ENCODE measurements at regions not wholly inside any gene's neighbourhood (a gene's known extent, or its start where the extent isn't known, plus 50 kb on each side); places are given as distances from the start of the nearest gene placed in this dataset.
"Not testable (repeated sequence)": the region's sequence is repeated elsewhere in the genome, so short reads cannot be mapped to it uniquely, and the experiment has no call there.

DNA sequence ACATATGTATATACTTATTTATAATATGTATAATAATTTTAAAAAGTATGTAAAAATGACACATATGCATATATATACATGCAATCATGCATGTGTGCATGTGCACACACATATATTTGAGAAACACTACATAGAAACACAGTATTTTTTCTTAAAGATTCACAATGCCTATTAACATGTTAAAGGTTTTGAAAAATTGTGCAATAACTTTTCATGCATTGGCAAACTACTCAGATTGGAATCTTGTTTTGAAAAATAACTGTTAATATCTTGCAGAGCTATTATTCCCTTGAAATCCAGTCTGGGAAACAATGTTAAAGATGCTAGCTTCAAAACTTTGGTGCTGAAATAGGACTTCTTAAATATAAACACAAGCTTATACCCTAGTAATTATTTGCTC is 256.2 kb upstream of the P2RY1 start:
- intact Hi-C loops (cut with micrococcal nuclease), result no loop called here

DNA sequence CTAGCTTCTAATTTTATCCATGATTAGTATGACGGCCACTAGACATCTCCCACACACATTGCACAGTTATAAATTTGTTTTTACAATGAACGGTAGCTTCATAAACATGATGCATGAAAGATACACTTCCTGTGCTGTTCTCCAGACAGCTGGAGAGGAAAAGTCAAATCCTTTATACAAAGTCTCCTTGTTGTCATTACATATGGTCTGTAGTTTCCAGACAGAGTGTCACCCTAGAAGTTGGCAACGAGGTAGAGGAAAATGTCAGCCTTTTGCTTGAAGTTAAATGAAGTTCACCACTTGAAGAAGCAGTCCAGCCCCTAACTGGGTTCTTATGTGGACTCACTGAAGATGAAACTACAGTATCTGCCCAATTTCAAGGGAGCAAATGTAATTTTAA is 253.0 kb upstream of the P2RY1 start:
- intact Hi-C loops (cut with micrococcal nuclease), result no loop called here

DNA sequence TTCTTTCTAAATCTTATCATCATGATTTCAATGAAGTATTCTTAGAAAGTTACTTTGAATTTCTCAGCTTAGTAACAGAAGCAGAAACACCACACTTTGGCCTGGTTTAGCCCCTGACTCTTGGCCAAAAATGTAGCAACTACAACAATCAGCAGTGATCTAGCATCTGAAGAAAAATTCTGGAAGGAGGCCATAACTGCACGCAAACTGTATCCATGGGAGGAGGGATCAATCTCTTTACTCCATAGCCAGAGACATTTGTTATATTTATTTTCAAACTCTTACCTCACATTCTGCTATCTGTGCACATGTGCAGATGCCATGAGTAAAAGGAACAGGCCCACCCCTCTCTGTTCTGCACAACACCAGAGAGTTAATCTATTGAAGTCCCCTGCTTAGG is 251.0 kb upstream of the P2RY1 start:
- intact Hi-C loops (cut with micrococcal nuclease), result no loop called here

DNA sequence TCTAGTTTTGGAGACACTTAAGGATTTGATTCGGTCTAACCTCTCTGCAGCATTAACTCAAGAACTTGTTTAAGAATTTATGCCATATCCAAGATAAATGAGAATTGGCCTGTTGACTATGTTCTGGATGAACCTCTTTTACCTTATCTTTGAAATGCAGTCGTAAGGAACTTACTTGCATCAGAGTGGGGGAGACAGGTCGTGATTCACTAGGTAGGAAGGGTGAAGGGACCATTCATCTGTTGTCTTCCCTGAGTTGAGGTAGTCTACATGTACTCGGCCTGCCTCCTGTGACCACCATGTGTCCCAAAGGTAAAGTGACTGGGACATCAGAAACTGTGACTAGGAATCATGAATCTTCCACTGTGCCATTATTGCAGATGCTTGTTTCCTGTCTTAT is 248.0 kb upstream of the P2RY1 start:
- intact Hi-C loops (cut with micrococcal nuclease), result no loop called here

DNA sequence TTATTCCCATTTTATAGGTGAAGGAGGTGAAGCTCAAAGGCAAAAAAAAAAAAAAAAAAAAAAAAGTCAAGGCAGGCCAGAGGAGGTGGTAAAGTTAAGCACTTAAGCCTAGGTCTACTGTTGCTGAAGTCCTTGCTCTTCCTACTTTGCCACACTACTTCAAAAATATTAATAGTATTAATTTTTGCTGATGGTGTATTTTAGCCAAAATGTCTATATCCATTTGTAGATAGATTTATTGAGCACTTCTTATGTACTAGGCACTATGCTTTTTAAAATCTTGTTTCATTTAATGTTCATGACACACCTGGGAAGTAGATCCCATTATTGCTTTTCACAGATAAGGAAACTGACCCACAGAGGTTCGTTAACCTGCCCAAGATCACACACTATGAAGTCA is 247.1 kb upstream of the P2RY1 start:
- intact Hi-C loops (cut with micrococcal nuclease), result no loop called here

DNA sequence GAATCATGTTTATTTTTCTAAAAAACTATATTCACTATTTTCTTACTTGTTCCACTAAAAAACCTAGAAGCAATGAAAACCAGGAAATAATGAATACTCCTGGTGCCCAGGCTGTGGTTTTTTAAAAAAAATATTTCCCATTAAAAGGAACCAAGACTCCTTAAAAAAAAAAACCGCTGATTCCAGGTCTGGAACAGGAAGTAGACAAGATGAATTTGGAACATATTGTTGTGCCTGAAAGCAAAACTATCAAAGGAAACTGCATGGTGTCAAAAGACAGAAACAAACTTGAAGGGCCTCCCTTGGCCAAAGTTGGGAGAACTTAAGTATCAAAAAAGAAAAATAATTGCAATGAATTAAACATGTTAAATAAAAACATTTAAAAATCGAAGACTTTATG is 245.3 kb upstream of the P2RY1 start:
- intact Hi-C loops (cut with micrococcal nuclease), result no loop called here

DNA sequence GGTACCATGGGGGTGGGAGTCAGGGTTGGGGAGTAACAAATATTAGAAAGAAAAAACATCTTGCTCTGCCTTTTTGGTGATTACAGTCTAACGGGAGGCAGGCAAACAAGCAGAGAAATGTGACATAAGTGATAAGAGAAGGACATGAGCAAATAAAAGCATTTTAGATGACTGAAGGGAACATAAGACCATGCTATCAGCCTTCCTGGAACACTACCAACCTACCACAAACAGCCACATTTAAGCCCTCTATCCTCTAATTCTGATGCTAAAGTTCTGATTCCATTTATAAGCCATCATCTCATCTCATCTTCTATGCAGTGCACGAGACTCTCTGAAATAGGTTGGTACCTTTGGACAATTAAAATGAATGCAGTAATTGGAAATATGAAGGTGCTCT is 243.4 kb upstream of the P2RY1 start:
- intact Hi-C loops (cut with micrococcal nuclease), result no loop called here

DNA sequence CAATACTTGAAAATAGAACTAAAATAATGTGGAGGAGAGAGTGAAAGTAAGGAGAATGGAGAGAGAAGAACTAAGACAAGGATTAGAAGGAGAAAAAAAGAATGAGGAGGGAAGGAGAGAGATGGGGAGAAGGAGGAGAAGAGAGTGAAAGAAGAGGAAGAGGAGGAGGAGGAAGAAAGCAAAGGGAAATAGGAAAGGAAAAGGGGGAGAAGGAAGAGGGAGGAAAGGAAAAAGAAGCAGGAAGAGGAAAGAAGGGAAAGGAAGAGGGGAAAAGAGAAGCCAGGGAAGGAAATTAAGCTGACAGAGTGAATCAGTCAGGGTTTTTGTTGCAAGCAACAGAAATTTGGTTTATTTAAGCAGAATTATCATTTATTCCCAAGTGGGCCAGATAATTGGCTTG is 241.7 kb upstream of the P2RY1 start:
- intact Hi-C loops (cut with micrococcal nuclease), result no loop called here

DNA sequence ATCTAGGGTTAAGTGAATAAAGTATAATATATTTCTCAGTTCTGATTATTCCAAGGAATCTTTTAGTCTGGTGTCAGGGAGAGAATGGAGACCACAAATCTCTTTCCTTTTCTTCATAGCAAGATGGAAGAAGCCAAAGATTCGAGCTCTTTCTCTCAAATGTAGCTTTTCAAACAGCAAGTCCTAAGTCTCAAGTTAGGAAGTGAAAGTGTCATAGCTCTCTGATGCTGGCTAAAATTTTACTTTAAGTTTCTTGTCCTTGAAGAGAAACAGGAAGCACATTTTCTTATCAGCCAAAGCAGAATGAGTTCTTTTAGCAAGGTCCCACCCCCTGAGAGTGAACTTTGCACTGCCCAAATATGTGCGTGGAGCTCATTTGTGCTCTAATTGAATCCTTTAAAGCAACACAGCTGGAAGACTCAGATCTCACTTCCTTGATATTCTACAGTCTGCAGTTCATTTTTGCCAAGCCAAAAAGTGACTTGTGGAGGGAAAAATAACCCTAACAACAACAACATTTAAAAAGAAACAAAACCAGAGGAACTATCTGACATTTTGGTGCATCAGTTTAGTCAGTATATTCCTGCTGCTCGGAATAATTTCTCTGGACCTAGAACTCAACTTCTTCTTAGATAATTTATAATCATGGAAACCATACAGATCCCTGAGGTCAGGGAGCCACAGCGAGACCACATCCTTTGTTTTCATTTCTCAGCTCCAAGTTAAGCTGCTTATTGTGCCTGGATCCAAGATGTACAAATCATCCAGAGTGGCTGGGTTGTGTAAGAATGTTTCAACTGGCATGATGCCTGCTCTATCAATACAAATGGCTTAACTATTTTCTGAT is 238.7 kb upstream of the P2RY1 start:
- intact Hi-C loops (cut with micrococcal nuclease), result no loop called here

DNA sequence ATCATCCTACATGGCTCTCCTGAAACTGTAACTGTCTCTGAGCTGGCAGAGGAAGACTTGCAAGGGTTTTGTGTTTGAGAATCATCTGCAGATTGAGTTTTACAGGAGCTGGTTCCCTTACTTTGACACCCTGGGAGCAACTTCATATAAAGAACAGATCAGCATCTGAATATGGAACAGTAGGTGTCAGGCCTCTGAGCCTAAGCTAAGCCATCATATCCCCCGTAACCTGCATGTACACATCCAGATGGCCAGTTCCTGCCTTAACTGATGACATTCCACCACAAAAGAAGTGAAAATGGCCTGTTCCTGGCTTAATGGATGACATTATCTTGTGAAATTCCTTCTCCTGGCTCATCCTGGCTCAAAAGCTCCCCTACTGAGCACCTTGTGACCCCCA is 238.1 kb upstream of the P2RY1 start:
- intact Hi-C loops (cut with micrococcal nuclease), result not testable (repeated sequence)

DNA sequence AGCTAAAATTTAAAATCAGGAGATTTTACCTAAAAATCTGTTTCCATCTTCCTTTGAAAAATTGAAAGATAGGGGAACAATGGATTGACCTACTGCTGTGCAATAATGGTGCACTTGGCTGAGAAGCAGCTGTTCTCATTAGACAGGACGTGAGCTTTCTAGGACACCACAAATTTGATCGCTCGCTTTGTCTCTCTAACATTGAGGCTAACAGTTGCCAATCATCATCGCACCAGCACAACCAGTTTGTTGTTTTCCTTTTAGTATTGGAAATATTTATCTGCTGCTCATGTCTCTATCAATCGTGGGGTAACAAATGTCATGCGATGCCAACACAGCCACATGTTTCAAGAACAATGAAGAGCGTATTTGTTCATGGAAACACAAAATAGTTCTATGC is 228.8 kb upstream of the P2RY1 start:
- intact Hi-C loops (cut with micrococcal nuclease), result no loop called here

DNA sequence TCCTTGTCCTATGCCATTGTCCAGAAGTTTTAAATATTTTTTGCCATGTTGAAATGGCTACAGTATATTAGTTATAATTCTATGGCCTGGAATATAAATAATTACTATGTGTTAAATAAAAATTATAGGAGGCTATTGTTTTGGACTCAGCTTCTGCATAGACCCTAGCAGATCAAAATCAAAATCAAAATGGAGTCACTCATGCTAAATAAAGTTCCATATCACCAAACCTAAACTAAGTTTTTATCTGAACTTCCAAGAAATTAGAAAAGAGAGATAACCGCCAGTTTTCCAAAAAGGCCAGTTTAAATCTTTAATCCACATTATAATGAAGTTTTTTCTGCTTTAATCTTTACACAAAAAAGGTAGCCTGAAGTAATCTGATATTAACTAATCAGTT is 227.8 kb upstream of the P2RY1 start:
- intact Hi-C loops (cut with micrococcal nuclease), result no loop called here

DNA sequence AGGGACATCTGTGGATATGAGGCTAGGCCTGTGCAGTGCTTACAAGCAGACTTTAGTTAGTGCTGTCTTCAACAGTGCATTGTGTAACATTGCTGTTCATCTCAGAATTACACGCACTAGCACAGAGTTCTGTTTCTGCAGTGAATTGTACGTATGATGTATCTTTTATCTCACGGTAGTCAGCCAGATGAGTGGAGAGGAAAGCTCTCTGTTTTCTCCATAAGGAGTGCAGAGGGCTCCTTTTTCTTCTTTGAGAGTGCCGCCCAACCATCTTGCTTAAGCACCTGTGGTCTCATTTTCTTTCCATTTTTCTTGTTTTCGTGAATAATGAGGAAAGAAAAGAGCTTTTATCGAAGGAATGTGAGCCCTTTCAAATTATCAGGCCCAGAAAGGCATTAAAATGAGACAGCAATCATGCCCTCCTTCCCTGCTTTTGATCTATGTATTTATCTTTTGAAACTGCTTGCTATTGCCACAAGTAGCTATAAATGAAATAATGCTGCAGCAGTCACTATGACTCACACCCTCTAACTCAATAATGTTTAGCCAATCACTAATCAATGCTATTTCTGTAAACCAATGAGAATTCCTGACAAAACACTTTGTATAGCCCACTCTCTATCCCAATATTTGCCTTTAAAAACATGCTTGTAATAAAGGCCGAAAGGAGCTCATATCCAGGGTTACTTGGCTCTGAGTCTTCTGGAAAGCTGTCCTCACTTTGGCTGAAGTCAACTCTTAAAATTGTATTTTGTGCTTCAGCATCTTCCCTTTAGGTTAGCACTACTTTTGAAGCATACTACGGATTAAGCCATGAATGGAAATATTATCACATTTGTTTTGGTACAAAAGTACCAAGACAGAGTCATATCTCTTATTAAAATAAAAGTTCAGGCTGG is 226.0 kb upstream of the P2RY1 start:
- intact Hi-C loops (cut with micrococcal nuclease), result no loop called here

DNA sequence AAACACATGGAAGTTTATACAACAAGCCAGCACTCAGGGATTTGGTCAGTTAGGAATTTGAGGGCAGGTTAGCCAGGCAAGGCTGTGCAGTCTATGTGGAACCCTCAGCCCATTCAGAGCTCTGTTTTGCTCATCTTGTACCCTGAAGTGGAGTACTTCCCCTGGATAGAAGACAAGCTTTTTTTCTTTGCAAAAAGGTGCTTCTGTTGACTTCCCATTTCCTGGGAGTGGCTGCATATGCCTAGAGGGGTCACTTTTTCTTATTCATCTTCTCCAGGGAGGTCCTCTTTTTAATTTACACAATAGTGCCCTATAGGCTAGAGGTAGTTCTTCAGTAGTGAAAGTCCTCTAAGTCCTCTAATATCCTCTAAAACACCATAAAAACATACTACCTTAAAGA is 225.0 kb upstream of the P2RY1 start:
- intact Hi-C loops (cut with micrococcal nuclease), result no loop called here

DNA sequence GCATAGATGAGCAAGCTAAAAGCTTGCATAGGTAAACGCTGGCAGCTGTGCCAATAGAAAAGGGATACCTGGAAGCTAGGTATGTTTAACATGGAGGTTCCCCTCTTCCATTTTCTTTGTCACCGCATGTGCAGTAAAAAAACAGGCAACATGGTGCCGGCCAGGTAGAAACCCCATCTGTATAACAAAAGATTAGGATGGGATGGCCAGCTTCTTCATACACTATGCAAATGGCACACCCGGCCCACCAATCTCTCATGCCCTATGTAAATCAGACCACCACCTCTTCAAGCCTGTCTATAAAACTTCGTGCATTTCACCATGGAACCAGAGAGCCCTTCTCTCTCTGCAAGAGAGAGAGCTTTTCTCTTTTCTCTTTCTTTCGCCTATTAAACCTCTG is 224.3 kb upstream of the P2RY1 start:
- intact Hi-C loops (cut with micrococcal nuclease), result no loop called here

DNA sequence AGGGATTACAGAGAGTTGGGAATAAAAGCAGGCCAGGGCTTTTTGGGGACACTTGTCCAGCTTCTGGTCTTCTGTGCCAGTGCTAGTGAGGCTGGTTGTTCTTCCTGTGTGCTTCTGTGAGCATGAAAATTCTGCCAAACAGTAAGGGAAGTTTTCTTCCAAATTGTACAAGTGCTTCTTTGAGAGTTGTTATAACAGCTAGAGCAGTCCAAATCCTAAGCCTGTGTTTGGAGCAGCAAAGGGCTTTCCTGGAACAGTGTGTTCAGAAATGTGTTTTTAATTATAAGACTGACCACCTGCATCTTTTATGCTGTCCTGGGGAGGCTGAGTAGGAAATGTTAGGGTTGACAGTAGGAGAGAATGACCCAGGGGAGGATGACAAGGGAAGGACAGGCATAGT is 223.0 kb upstream of the P2RY1 start:
- intact Hi-C loops (cut with micrococcal nuclease), result no loop called here

DNA sequence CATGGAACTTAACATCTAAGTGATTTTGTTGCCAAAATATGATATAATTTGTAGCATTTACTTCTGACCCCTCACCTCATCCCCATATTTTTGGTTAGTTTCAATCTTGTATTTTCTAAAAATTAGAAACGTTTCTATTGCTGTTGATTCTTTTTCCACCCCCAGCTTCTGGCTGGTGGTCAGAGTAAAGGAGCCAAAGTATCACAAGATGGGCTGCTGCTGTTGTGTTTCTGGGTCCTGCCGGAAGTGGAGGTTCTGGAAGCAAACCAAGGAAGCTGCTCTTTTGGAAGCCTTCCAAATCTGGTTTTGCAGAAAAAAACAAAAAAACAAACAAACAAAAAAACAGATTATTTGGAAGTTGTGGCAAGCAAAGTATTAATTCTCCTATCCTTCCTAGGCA is 221.1 kb upstream of the P2RY1 start:
- intact Hi-C loops (cut with micrococcal nuclease), result no loop called here

DNA sequence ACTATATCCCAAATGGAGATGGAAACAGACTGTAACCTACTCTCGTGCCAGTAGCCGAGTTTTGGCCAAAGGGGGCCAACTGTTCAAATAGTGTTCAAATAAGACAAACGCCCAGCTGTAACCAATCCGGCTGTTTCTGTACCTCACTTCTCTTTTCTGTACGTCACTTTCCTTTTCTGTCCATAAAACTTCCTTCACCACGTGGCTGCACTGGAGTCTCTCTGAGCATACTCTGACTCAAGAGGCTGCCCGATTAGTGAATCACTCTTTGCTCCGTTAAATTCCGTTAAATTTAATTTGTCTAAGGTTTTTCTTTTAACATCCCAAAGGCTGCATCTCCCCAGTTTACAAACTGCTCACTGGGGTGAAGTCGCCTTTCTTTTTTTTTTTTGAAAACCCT is 219.2 kb upstream of the P2RY1 start:
- intact Hi-C loops (cut with micrococcal nuclease), result no loop called here

DNA sequence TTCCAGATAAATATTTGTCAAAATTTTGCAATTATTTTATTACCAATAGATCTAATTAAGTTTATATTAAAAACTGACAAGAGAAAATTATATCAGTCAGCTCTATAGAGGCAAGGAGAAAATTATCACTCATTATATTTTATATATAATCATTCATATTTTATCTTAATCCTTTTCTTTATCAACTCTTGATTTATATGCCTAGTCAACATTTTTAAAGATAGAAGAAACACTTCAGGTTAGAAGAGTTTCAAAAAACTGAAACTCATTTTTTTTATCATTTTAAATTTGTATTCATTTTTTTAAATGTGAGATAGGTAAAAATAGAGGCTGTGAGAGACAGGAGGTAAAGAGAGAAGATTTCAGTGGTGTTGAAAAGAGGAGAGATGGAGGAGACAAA is 217.3 kb upstream of the P2RY1 start:
- intact Hi-C loops (cut with micrococcal nuclease), result no loop called here

DNA sequence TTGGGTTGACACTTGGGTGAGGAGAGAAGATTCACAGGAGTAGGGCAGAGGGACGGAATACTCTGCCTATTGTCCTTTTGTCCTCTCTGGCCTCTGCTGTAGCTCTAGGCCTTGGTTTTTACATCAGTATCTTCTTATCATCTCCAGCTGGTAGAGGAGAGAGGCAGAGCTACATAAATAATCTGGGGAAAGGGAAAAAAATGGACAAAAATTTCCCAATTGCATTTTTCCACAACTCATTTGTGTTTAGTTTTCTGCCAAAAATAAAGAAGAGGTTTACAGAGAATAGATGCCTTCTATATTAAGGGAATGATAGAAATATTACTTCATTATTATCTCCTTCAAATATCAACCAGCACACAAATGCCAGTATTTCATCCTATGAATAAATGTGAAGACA is 216.4 kb upstream of the P2RY1 start:
- intact Hi-C loops (cut with micrococcal nuclease), result no loop called here

DNA sequence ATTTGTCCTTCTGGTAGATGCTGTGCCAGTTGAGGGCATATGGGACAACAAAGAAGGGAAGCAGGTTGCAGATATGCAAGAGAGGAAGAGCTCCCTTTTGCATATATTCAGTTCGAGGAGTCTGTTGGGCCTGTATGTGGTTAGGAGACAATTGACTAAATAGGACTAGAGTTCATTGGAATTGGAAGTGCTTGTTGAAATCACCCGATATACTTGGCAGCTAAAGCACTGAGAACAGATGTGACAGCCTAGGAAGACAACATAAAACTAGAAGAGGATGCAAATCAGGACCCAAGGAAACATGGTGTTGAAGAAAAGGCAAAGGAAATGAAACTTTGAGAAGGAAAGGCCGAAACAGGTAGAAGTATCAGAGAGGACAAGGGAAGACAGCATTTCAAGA is 215.2 kb upstream of the P2RY1 start:
- intact Hi-C loops (cut with micrococcal nuclease), result no loop called here

DNA sequence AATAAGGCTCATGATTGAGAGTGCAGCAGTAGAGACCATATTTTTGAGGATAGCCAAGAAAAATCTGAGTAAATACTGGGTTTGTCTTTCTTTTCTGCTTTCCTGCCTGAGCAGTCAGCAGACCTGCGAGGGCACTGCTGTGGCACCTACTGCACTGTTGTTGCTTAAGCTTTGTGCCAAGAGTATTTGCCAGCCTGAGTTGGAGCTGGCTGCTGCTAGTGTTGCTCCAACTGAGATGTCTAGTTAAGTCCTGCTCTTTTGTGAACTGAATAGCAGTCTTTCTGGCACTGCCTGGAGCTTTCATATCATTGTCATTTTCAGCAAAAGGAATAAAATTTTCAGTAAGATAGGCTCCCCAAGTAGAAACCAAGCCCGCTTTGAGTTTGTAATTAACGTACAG is 214.5 kb upstream of the P2RY1 start:
- intact Hi-C loops (cut with micrococcal nuclease), result no loop called here
